ENCODE measurements at regions not wholly inside any gene's neighbourhood (a gene's known extent, or its start where the extent isn't known, plus 50 kb on each side); places are given as distances from the start of the nearest gene placed in this dataset.

DNA sequence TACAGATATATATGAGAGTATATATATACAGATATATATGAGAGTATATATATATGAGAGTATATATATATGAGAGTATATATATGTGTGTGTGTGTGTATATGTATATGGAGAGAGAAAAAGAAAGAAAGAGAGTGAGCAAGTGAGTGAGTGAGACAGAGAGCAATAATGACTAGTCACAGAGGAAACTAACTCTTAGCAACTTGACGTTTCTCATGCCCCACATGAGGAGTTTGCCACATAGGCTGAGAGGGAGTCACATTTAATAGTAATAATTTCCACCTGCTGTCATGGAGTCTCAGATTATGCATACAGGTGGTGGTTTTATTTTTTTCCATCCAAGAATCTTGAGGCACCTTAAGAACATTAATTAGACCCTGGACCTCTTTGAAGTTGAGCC lies 199.9 kb downstream of the GATA3 start:
- H3K4me3 ChIP-seq (ENCODE audit: control insufficient read depth in 1 of 2, extremely low read depth in 1 of 2, low read length in 1 of 2) = no peak overlapping the region
- no peak overlapping the region for H3K4me3 Mint-ChIP-seq
- H3K36me3 Mint-ChIP-seq = peaks cover 4% of the 10 kb centered on the region
- no peaks in the 10 kb centered on the region for H3K27me3 ChIP-seq (replicated peaks in 1 of 2; ENCODE audit: control insufficient read depth in 2 of 2, extremely low read depth in 1 of 2, insufficient read depth in 2 of 2, low read length in 1 of 2)
- peaks cover 0 to 8% (median 0%) of the 10 kb centered on the region in 3 donors for H3K4me1 Mint-ChIP-seq
- ChIA-PET CTCF (no interaction called here), POLR2A (no interaction called here)
- DNase-seq = no peak
- ATAC-seq (replicated peaks in 1 of 4) = no peak
- H3K27me3 Mint-ChIP-seq = no peaks in the 10 kb centered on the region
- no CpG with 5 or more reads among the region's 1 CpG for WGBS (ENCODE audit: insufficient coverage)
- no peaks in the 10 kb centered on the region for H3K9me3 ChIP-seq
- H3K27ac Mint-ChIP-seq = no peak overlapping the region
- H3K27ac ChIP-seq (ENCODE audit: low read length) = no peak overlapping the region
- no peaks in the 10 kb centered on the region for H3K4me1 ChIP-seq (ENCODE audit: control insufficient read depth in 1 of 2, extremely low read depth in 1 of 2, insufficient read depth in 2 of 2, low read length in 2 of 2)
- H3K9me3 Mint-ChIP-seq = peaks cover 0 to 11% (median 8%) of the 10 kb centered on the region in 3 donors
- no peaks in the 10 kb centered on the region for H3K36me3 ChIP-seq (ENCODE audit: control insufficient read depth in 2 of 2, extremely low read depth in 1 of 2, insufficient read depth in 1 of 2, low read length in 1 of 2)

DNA sequence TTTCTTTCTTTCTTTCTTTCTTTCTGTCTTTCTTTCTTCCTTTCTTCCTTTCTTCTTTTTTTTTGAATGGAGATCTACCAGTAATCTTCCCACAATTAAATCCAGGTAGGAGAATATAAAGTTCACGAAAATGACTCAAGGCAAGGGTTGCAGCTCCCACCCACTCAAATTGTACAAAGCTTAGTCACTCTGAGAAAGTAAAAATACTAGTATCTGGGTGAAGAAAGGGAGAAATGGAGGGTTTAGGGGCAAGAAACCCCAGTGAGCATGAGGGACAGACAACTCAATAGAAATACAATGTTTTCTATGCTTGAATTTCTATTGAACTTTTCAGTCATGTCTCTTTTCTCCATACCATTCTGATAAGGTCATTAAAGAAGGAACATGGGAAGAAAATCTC lies 200.8 kb downstream of the GATA3 start:
- Mint-ChIP-seq H3K9me3 (peaks cover 0 to 6% (median 4%) of the 10 kb centered on the region in 3 donors), H3K27me3 (no peaks in the 10 kb centered on the region), H3K27ac (peak overlapping the region in 1 of 2 donors; percentile 12), H3K4me1 (peaks cover 0 to 8% (median 0%) of the 10 kb centered on the region in 3 donors), H3K4me3 (no peak overlapping the region), H3K36me3 (peaks cover 4% of the 10 kb centered on the region)
- ATAC-seq (replicated peaks in 1 of 4) (no peak), DNase-seq (no peak)
- H3K27me3 ChIP-seq (replicated peaks in 1 of 2; ENCODE audit: control insufficient read depth in 2 of 2, extremely low read depth in 1 of 2, insufficient read depth in 2 of 2, low read length in 1 of 2) = no peaks in the 10 kb centered on the region
- ChIA-PET POLR2A (interaction anchor here in 1 of 2 donors (0.5 kb wide), 1 partner anchor 32 kb away, joined by 3 read pairs; no protein-coding TSS in a partner anchor), CTCF (no interaction called here)
- H3K36me3 ChIP-seq (ENCODE audit: control insufficient read depth in 2 of 2, extremely low read depth in 1 of 2, insufficient read depth in 1 of 2, low read length in 1 of 2) = no peaks in the 10 kb centered on the region
- H3K27ac ChIP-seq (ENCODE audit: low read length) = no peak overlapping the region
- no peaks in the 10 kb centered on the region for H3K9me3 ChIP-seq
- no peaks in the 10 kb centered on the region for H3K4me1 ChIP-seq (ENCODE audit: control insufficient read depth in 1 of 2, extremely low read depth in 1 of 2, insufficient read depth in 2 of 2, low read length in 2 of 2)
- WGBS (ENCODE audit: insufficient coverage) = no CpG with 5 or more reads among the region's 1 CpG
- no peak overlapping the region for H3K4me3 ChIP-seq (ENCODE audit: control insufficient read depth in 1 of 2, extremely low read depth in 1 of 2, low read length in 1 of 2)

DNA sequence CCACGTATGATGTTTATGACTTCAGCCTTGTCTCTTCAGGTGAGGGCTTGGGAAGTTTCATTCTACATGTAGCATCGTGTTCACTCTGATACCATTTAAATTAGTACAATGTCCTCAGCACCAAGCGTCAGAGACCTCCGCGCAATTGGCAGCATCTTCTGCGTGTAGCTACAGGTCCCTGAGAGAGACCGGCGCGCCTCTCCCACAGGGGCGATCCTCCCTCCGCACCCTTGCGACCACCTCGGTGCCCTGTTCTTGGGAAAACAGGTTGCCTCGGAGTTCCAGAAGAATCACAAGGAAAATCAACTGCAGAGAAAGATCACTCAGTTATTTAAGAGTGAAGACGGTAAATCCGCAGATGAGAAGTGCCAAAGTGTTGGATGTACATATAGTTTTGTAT lies 206.2 kb downstream of the GATA3 start:
- ChIA-PET POLR2A (no interaction called here), CTCF (no interaction called here)
- H3K27me3 ChIP-seq (replicated peaks in 1 of 2; ENCODE audit: control insufficient read depth in 2 of 2, extremely low read depth in 1 of 2, insufficient read depth in 2 of 2, low read length in 1 of 2) = no peaks in the 10 kb centered on the region
- Mint-ChIP-seq H3K9me3 (peaks cover 0 to 6% (median 4%) of the 10 kb centered on the region in 3 donors), H3K27me3 (peaks cover 1 to 4% of the 10 kb centered on the region in 2 donors), H3K36me3 (peaks cover 4% of the 10 kb centered on the region), H3K27ac (no peak overlapping the region), H3K4me1 (no peaks in the 10 kb centered on the region), H3K4me3 (no peak overlapping the region)
- H3K4me3 ChIP-seq (ENCODE audit: control insufficient read depth in 1 of 2, extremely low read depth in 1 of 2, low read length in 1 of 2) = no peak overlapping the region
- WGBS (ENCODE audit: insufficient coverage) = 96% methylated on average over 15 of the region's 16 CpGs
- H3K27ac ChIP-seq (ENCODE audit: low read length) = no peak overlapping the region
- ATAC-seq (replicated peaks in 1 of 4) (no peak), DNase-seq (no peak)
- no peaks in the 10 kb centered on the region for H3K9me3 ChIP-seq
- no peaks in the 10 kb centered on the region for H3K36me3 ChIP-seq (ENCODE audit: control insufficient read depth in 2 of 2, extremely low read depth in 1 of 2, insufficient read depth in 1 of 2, low read length in 1 of 2)
- H3K4me1 ChIP-seq (ENCODE audit: control insufficient read depth in 1 of 2, extremely low read depth in 1 of 2, insufficient read depth in 2 of 2, low read length in 2 of 2) = no peaks in the 10 kb centered on the region

DNA sequence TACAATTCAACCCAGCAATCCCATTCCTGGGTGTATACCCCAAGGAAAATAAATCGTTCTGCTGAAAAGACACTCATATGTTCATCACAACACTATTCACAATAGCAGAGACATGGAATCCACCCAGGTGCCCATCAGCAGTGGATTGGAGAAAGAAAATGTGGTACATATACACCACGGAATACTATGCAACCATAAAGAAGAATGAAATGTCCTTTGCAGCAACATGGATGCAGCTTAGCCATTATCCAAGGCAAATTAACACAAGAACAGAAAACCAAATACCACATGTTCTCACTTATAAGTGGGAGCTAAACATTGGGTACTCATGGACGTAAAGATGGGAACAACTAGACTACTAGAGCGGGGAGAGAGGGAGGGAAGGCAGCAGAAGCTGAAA lies 207.8 kb downstream of the GATA3 start:
- H3K36me3 Mint-ChIP-seq = peaks cover 4% of the 10 kb centered on the region
- peaks cover 0 to 6% (median 4%) of the 10 kb centered on the region in 3 donors for H3K9me3 Mint-ChIP-seq
- Histone ChIP-seq H3K36me3 (ENCODE audit: control insufficient read depth in 2 of 2, extremely low read depth in 1 of 2, insufficient read depth in 1 of 2, low read length in 1 of 2) (no peaks in the 10 kb centered on the region), H3K27me3 (replicated peaks in 1 of 2; ENCODE audit: control insufficient read depth in 2 of 2, extremely low read depth in 1 of 2, insufficient read depth in 2 of 2, low read length in 1 of 2) (no peaks in the 10 kb centered on the region), H3K4me1 (ENCODE audit: control insufficient read depth in 1 of 2, extremely low read depth in 1 of 2, insufficient read depth in 2 of 2, low read length in 2 of 2) (no peaks in the 10 kb centered on the region), H3K4me3 (ENCODE audit: control insufficient read depth in 1 of 2, extremely low read depth in 1 of 2, low read length in 1 of 2) (no peak overlapping the region), H3K27ac (ENCODE audit: low read length) (no peak overlapping the region), H3K9me3 (no peaks in the 10 kb centered on the region)
- peaks cover 1 to 4% of the 10 kb centered on the region in 2 donors for H3K27me3 Mint-ChIP-seq
- WGBS (ENCODE audit: insufficient coverage) = no CpG with 5 or more reads among the region's 4 CpGs
- CTCF ChIA-PET = interaction anchor here in 1 of 2 donors (0.6 kb wide), 1 partner anchor 255 kb away, joined by 3 read pairs; no protein-coding TSS in a partner anchor
- H3K4me1 Mint-ChIP-seq = no peaks in the 10 kb centered on the region
- DNase-seq (no peak), ATAC-seq (replicated peaks in 1 of 4) (no peak)
- H3K27ac Mint-ChIP-seq = no peak overlapping the region
- no peak overlapping the region for H3K4me3 Mint-ChIP-seq
- POLR2A ChIA-PET = no interaction called here

DNA sequence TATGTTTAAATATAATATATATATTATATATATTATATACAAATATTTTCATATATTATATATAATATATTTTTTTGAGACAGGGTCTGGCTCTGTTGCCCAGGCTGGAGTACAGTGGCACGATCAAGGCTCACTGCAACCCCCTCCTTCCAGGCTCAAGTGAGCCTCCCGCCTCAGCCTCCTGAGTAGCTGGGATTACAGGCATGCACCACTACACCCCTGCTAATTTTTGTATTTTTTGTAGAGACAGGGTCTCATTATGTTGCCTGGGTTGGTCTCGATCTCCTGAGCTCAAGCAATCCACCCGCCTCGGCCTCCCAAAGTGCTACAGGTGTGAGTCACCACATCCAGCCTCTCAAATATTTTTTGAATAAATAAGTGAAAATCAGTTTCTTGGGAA lies 215.5 kb downstream of the GATA3 start:
- ATAC-seq (replicated peaks in 1 of 4) (no peak), DNase-seq (no peak)
- POLR2A ChIA-PET = no interaction called here
- CTCF ChIA-PET = no interaction called here
- H3K27ac Mint-ChIP-seq = no peak overlapping the region
- Histone ChIP-seq H3K4me3 (ENCODE audit: control insufficient read depth in 1 of 2, extremely low read depth in 1 of 2, low read length in 1 of 2) (no peak overlapping the region), H3K9me3 (no peaks in the 10 kb centered on the region), H3K4me1 (ENCODE audit: control insufficient read depth in 1 of 2, extremely low read depth in 1 of 2, insufficient read depth in 2 of 2, low read length in 2 of 2) (no peaks in the 10 kb centered on the region), H3K27ac (ENCODE audit: low read length) (no peak overlapping the region), H3K27me3 (replicated peaks in 1 of 2; ENCODE audit: control insufficient read depth in 2 of 2, extremely low read depth in 1 of 2, insufficient read depth in 2 of 2, low read length in 1 of 2) (no peaks in the 10 kb centered on the region), H3K36me3 (ENCODE audit: control insufficient read depth in 2 of 2, extremely low read depth in 1 of 2, insufficient read depth in 1 of 2, low read length in 1 of 2) (no peaks in the 10 kb centered on the region)
- H3K36me3 Mint-ChIP-seq = no peaks in the 10 kb centered on the region
- H3K4me3 Mint-ChIP-seq = no peak overlapping the region
- H3K4me1 Mint-ChIP-seq = no peaks in the 10 kb centered on the region
- no CpG with 5 or more reads among the region's 5 CpGs for WGBS (ENCODE audit: insufficient coverage)
- H3K9me3 Mint-ChIP-seq = peaks cover 0 to 5% (median 0%) of the 10 kb centered on the region in 3 donors
- no peaks in the 10 kb centered on the region for H3K27me3 Mint-ChIP-seq

DNA sequence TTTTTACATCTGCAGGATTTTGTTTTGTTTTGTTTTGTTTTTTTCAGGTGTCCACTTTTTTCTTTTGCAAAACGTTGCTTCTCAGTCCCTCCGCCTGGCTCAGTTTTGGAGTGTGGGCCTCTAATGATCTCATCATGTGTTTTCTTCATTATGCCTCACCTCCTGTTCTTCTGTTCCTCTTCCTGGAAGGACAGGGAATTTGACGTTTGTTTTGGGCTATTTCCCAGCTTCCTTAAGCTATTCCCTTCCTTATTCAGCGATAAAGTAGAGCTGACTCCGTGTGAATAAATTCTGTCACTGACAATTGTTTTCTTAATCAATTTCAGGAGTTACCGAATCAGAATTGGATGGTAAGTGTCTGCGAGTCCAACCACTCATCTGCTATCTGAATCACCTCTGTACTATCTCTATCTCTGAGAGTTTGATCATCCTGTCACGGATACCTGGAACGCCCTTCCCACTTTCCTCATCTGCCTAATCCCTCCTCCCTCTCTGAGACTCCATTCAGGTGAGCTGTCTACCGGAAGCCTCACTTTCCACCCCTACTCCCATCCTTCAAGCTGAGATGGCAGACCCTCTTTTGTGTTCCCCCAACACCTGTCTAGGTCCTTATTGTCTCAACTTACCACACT lies 218.4 kb downstream of the GATA3 start:
- no peak overlapping the region for H3K4me3 Mint-ChIP-seq
- no peaks in the 10 kb centered on the region for H3K36me3 Mint-ChIP-seq
- H3K9me3 Mint-ChIP-seq = peaks cover 0 to 5% (median 0%) of the 10 kb centered on the region in 3 donors
- POLR2A ChIA-PET = interaction anchor here in 1 of 2 donors (0.7 kb wide), 1 partner anchor 854 kb away, joined by 10 read pairs; no protein-coding TSS in a partner anchor
- WGBS (ENCODE audit: insufficient coverage) = 96% methylated on average over 4 of the region's 10 CpGs
- CTCF ChIA-PET = no interaction called here
- H3K9me3 ChIP-seq = no peaks in the 10 kb centered on the region
- H3K4me3 ChIP-seq (ENCODE audit: control insufficient read depth in 1 of 2, extremely low read depth in 1 of 2, low read length in 1 of 2) = no peak overlapping the region
- H3K27me3 Mint-ChIP-seq = no peaks in the 10 kb centered on the region
- H3K36me3 ChIP-seq (ENCODE audit: control insufficient read depth in 2 of 2, extremely low read depth in 1 of 2, insufficient read depth in 1 of 2, low read length in 1 of 2) = no peaks in the 10 kb centered on the region
- H3K4me1 ChIP-seq (ENCODE audit: control insufficient read depth in 1 of 2, extremely low read depth in 1 of 2, insufficient read depth in 2 of 2, low read length in 2 of 2) = no peaks in the 10 kb centered on the region
- no peak overlapping the region for H3K27ac ChIP-seq (ENCODE audit: low read length)
- no peak for ATAC-seq (replicated peaks in 1 of 4)
- H3K27me3 ChIP-seq (replicated peaks in 1 of 2; ENCODE audit: control insufficient read depth in 2 of 2, extremely low read depth in 1 of 2, insufficient read depth in 2 of 2, low read length in 1 of 2) = no peaks in the 10 kb centered on the region
- H3K4me1 Mint-ChIP-seq = no peaks in the 10 kb centered on the region
- H3K27ac Mint-ChIP-seq = no peak overlapping the region
- DNase-seq = no peak

DNA sequence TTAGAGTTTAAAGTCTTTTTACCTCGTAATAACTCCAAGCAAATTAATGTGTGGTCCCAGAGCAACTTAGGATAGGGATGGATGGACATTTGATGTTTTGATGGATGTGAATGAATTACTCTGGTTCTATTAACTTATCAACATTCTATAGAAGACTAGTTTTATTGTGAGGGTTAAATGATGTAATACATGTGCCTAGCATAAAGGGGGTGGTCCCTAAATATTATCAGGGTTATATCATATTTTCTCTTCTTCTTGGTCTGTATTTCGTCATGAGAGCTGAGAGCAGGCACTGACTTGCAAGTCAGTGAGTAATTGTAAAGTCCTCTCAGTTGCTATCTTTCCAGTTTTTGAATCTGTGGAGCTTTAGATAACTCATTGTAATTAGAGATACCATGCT lies 219.3 kb downstream of the GATA3 start:
- DNase-seq (no peak), ATAC-seq (replicated peaks in 1 of 4) (no peak)
- ChIA-PET CTCF (no interaction called here), POLR2A (no interaction called here)
- peaks cover 0 to 5% (median 0%) of the 10 kb centered on the region in 3 donors for H3K9me3 Mint-ChIP-seq
- Histone ChIP-seq H3K36me3 (ENCODE audit: control insufficient read depth in 2 of 2, extremely low read depth in 1 of 2, insufficient read depth in 1 of 2, low read length in 1 of 2) (no peaks in the 10 kb centered on the region), H3K4me3 (ENCODE audit: control insufficient read depth in 1 of 2, extremely low read depth in 1 of 2, low read length in 1 of 2) (no peak overlapping the region), H3K27ac (ENCODE audit: low read length) (no peak overlapping the region), H3K9me3 (no peaks in the 10 kb centered on the region), H3K27me3 (replicated peaks in 1 of 2; ENCODE audit: control insufficient read depth in 2 of 2, extremely low read depth in 1 of 2, insufficient read depth in 2 of 2, low read length in 1 of 2) (no peaks in the 10 kb centered on the region), H3K4me1 (ENCODE audit: control insufficient read depth in 1 of 2, extremely low read depth in 1 of 2, insufficient read depth in 2 of 2, low read length in 2 of 2) (no peaks in the 10 kb centered on the region)
- WGBS (ENCODE audit: insufficient coverage) = no CpG with 5 or more reads among the region's 2 CpGs
- H3K4me3 Mint-ChIP-seq = no peak overlapping the region
- no peak overlapping the region for H3K27ac Mint-ChIP-seq
- no peaks in the 10 kb centered on the region for H3K4me1 Mint-ChIP-seq
- H3K36me3 Mint-ChIP-seq = no peaks in the 10 kb centered on the region
- H3K27me3 Mint-ChIP-seq = no peaks in the 10 kb centered on the region
